Tibial nerve (tissue), 4 donors: ENCODE measurements at regions not wholly inside any gene's neighbourhood (a gene's known extent, or its start where the extent isn't known, plus 50 kb on each side); places are given as distances from the start of the nearest gene placed in this dataset.

Experiments used
- DNase-seq, 2 donors: peaks; one replicate each; pipeline ENCODE4 v3.0.0-alpha.2; 2019; ENCODE audit warnings: low spot score in 2 of 2
- H3K27ac ChIP-seq, 4 donors: fragments of 200-600 bp; sonication (generic) in 3 of 4; one replicate each; pipeline ENCODE4 v1.5.1; 2017 to 2019; ENCODE audit warnings: mild to moderate bottlenecking in 1 of 4
- H3K27me3 ChIP-seq, 2 donors: fragments of 200-600 bp; sonication (generic) in 1 of 2; one replicate each; pipeline versions ENCODE4 v1.5.1 to v1.6.0; 2017 to 2019
- H3K36me3 ChIP-seq, 3 donors: fragments of 200-600 bp; sonication (generic); one replicate each; pipeline ENCODE4 v1.5.1; 2018 to 2019
- H3K4me1 ChIP-seq, 4 donors: fragments of 200-600 bp; sonication (generic) in 3 of 4; one replicate each; pipeline ENCODE4 v1.5.1; 2017 to 2019
- H3K4me3 ChIP-seq, 4 donors: fragments of 200-600 bp; sonication (generic) in 3 of 4; one replicate each; pipeline ENCODE4 v1.5.1; 2017 to 2019; ENCODE audit warnings: mild to moderate bottlenecking in 1 of 4, moderate library complexity in 1 of 4
- H3K9me3 ChIP-seq, 4 donors: fragments of 200-600 bp; sonication (generic) in 3 of 4; one replicate each; pipeline ENCODE4 v1.5.1; 2017 to 2019
- CTCF ChIP-seq, 5 experiments: fragments of 200-600 bp in 3 of 5; fragments of 450-650 bp in 2 of 5; sonication (generic) in 3 of 5; IDR thresholded peaks; one replicate each; pipeline ENCODE4 v1.5.1; 2016 to 2019; ENCODE audit warnings: antibody characterized with exemption in 5 of 5, mild to moderate bottlenecking in 3 of 5, moderate library complexity in 2 of 5
- EP300 ChIP-seq, 2 donors: sonication (generic); formaldehyde crosslinking; IDR thresholded peaks; one replicate each; pipeline ENCODE4 v1.6.1; 2017; ENCODE audit warnings: antibody characterized with exemption in 2 of 2, mild to moderate bottlenecking in 1 of 2
- POLR2A ChIP-seq, 2 donors: fragments of 450-650 bp; IDR thresholded peaks; one replicate each; pipeline ENCODE4 v1.6.1; 2017; ENCODE audit warnings: antibody characterized with exemption in 2 of 2, mild to moderate bottlenecking in 2 of 2, moderate library complexity in 2 of 2
- WGBS, 2 donors: methylation state at CpG; one replicate each; pipeline ENCODE4 v1.1.5; 2018; 5-methylcytosine and 5-hydroxymethylcytosine counted together

GRCh38 chr11:25602149-25602548 is 729.8 kb upstream of the ANO3 start:
- H3K4me3 ChIP-seq: no peak overlapping the region
- no peaks in the 10 kb centered on the region for H3K36me3 ChIP-seq
- no peaks in the 10 kb centered on the region for H3K9me3 ChIP-seq
- no peaks in the 10 kb centered on the region for H3K27me3 ChIP-seq
- H3K4me1 ChIP-seq: no peaks in the 10 kb centered on the region
- no peak for TF ChIP-seq EP300 (IDR thresholded peaks at IDR 0.05)
- no peak for TF ChIP-seq POLR2A (IDR thresholded peaks at IDR 0.05)
- TF ChIP-seq CTCF (IDR thresholded peaks at IDR 0.05): no peak
- WGBS, 2 donors: 71 to 77% methylated on average over 2 of the region's 2 CpGs
- DNase-seq: no peak
- no peak overlapping the region for H3K27ac ChIP-seq

DNA sequence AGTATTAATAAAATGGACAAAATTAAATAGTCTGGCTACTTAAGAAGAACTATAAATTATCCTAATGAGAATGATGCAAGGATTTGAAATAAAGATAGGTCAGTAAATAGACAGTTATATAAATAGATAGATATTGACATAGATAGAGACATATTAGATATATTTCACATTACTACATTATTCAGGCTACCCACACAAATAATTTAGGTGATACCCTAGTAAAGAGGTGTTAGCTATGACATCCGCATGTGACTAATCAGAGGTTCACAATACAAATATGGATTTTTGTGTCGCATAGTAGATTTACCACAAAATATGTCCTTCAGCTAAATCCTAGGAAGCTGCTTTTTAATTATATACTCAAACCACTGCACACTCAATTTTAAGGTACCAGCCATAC is 729.0 kb upstream of the ANO3 start:
- Histone ChIP-seq H3K9me3 (no peaks in the 10 kb centered on the region), H3K4me1 (no peaks in the 10 kb centered on the region), H3K4me3 (no peak overlapping the region), H3K36me3 (no peaks in the 10 kb centered on the region), H3K27ac (no peak overlapping the region), H3K27me3 (no peaks in the 10 kb centered on the region)
- 97 to 98% methylated on average over 2 of the region's 2 CpGs for WGBS, 2 donors
- TF ChIP-seq CTCF (IDR thresholded peaks at IDR 0.05) (no peak), POLR2A (IDR thresholded peaks at IDR 0.05) (no peak), EP300 (IDR thresholded peaks at IDR 0.05) (no peak)
- DNase-seq: no peak

- no peak overlapping the region for H3K4me3 ChIP-seq
- peaks cover 0 to 11% (median 0%) of the 10 kb centered on the region in 4 donors for H3K9me3 ChIP-seq
- DNase-seq: no peak
- H3K4me1 ChIP-seq: no peaks in the 10 kb centered on the region
- H3K36me3 ChIP-seq: no peaks in the 10 kb centered on the region
- TF ChIP-seq EP300 (IDR thresholded peaks at IDR 0.05): no peak
- TF ChIP-seq CTCF (IDR thresholded peaks at IDR 0.05): no peak
- TF ChIP-seq POLR2A (IDR thresholded peaks at IDR 0.05): no peak
- no peaks in the 10 kb centered on the region for H3K27me3 ChIP-seq
- H3K27ac ChIP-seq: no peak overlapping the region
- 83 to 96% methylated on average over 3 of the region's 3 CpGs for WGBS, 2 donors
Observed at GRCh38 chr11:25612806-25613205, 719.1 kb upstream of the ANO3 start.

- Histone ChIP-seq H3K27ac (no peak overlapping the region), H3K9me3 (peaks cover 0 to 11% (median 0%) of the 10 kb centered on the region in 4 donors), H3K36me3 (no peaks in the 10 kb centered on the region), H3K4me3 (no peak overlapping the region), H3K4me1 (no peaks in the 10 kb centered on the region), H3K27me3 (no peaks in the 10 kb centered on the region)
- no peak for TF ChIP-seq CTCF (IDR thresholded peaks at IDR 0.05)
- no peak for TF ChIP-seq EP300 (IDR thresholded peaks at IDR 0.05)
- TF ChIP-seq POLR2A (IDR thresholded peaks at IDR 0.05): no peak
- DNase-seq: no peak
- 62 to 81% methylated on average over 1 of the region's 1 CpG for WGBS, 2 donors
Observed at GRCh38 chr11:25613451-25613850, 718.5 kb upstream of the ANO3 start.

- Histone ChIP-seq H3K4me3 (no peak overlapping the region), H3K36me3 (no peaks in the 10 kb centered on the region), H3K9me3 (peaks cover 0 to 11% (median 0%) of the 10 kb centered on the region in 4 donors), H3K27ac (no peak overlapping the region), H3K4me1 (no peaks in the 10 kb centered on the region), H3K27me3 (no peaks in the 10 kb centered on the region)
- 67 to 73% methylated on average over 4 of the region's 4 CpGs for WGBS, 2 donors
- no peak for DNase-seq
- TF ChIP-seq CTCF (IDR thresholded peaks at IDR 0.05) (no peak), POLR2A (IDR thresholded peaks at IDR 0.05) (no peak), EP300 (IDR thresholded peaks at IDR 0.05) (no peak)
Observed at GRCh38 chr11:25613865-25614264, 718.1 kb upstream of the ANO3 start.
